ENCODE measurements at regions not wholly inside any gene's neighbourhood (a gene's known extent, or its start where the extent isn't known, plus 50 kb on each side); places are given as distances from the start of the nearest gene placed in this dataset.
"Not testable (repeated sequence)": the region's sequence is repeated elsewhere in the genome, so short reads cannot be mapped to it uniquely, and the experiment has no call there.

GRCh38 chr13:24618011-24618955 is 61.9 kb upstream of the ATP12A start:
- no peak for FAIRE-seq

GRCh38 chr13:24619282-24619681 is 60.9 kb upstream of the ATP12A start:
- no peak for FAIRE-seq

- not testable (repeated sequence) for FAIRE-seq
These were observed 57.6 kb upstream of the ATP12A start for GRCh38 chr13:24622481-24623148.

GRCh38 chr13:24623149-24623665 is 57.0 kb upstream of the ATP12A start:
- FAIRE-seq, result no peak

GRCh38 chr13:24624363-24624762 is 55.8 kb upstream of the ATP12A start:
- no peak for FAIRE-seq

GRCh38 chr13:24624801-24625231 is 55.4 kb upstream of the ATP12A start:
- no peak for FAIRE-seq

GRCh38 chr13:24625331-24625731 is 54.9 kb upstream of the ATP12A start:
- no peak for FAIRE-seq

GRCh38 chr13:24625870-24626849 is 54.0 kb upstream of the ATP12A start:
- no peak for FAIRE-seq

GRCh38 chr13:24627090-24627714 is 53.0 kb upstream of the ATP12A start:
- no peak for FAIRE-seq

- no peak for FAIRE-seq
These were observed 52.3 kb upstream of the ATP12A start for GRCh38 chr13:24627946-24628345.

GRCh38 chr13:24629320-24629719 is 50.9 kb upstream of the ATP12A start:
- FAIRE-seq, result no peak

- FAIRE-seq, result no peak
These were observed 50.1 kb upstream of the ATP12A start for GRCh38 chr13:24630121-24630520.

Data from endometrium (tissue), 2 donors.